ENCODE measurements at regions not wholly inside any gene's neighbourhood (a gene's known extent, or its start where the extent isn't known, plus 50 kb on each side); places are given as distances from the start of the nearest gene placed in this dataset.

GRCh38 chr22:22825213-22825593 lies 62.4 kb upstream of the IGLL5 start:
- no peak for DNase-seq

GRCh38 chr22:22827187-22827939 lies 60.3 kb upstream of the IGLL5 start:
- DNase-seq, result no peak

GRCh38 chr22:22830193-22830592 lies 57.4 kb upstream of the IGLL5 start:
- DNase-seq, result no peak

- DNase-seq, result no peak
These were observed 56.5 kb upstream of the IGLL5 start for GRCh38 chr22:22830957-22831688.

- DNase-seq, result no peak
These were observed 54.6 kb upstream of the IGLL5 start for GRCh38 chr22:22833059-22833458.

- no peak for DNase-seq
These were observed 54.1 kb upstream of the IGLL5 start for GRCh38 chr22:22833488-22833887.

GRCh38 chr22:22834204-22834603 lies 53.4 kb upstream of the IGLL5 start:
- DNase-seq, result no peak

GRCh38 chr22:22834783-22835182 lies 52.8 kb upstream of the IGLL5 start:
- no peak for DNase-seq

- no peak for DNase-seq
These were observed 52.4 kb upstream of the IGLL5 start for GRCh38 chr22:22835242-22835641.

- no peak for DNase-seq
These were observed 51.8 kb upstream of the IGLL5 start for GRCh38 chr22:22835771-22836291.

GRCh38 chr22:22836635-22837034 lies 51.0 kb upstream of the IGLL5 start:
- DNase-seq, result no peak
